Progenitor cell of endocrine pancreas (in vitro differentiated cells): ENCODE measurements at regions not wholly inside any gene's neighbourhood (a gene's known extent, or its start where the extent isn't known, plus 50 kb on each side); places are given as distances from the start of the nearest gene placed in this dataset.
"Not testable (repeated sequence)": the region's sequence is repeated elsewhere in the genome, so short reads cannot be mapped to it uniquely, and the experiment has no call there.

ENCODE experiments used
- DNase-seq: peaks from one replicate; pipeline ENCODE4 v3.0.0; 2021; ENCODE audit warnings: low spot score; ENCODE audit not compliant: unreplicated experiment
- H3K27ac Mint-ChIP-seq: 2 replicates; pipeline ENCODE4 v1.8.0; 2021; ENCODE audit warnings: mild to moderate bottlenecking, moderate library complexity, mixed read lengths
- H3K27me3 Mint-ChIP-seq: 2 replicates; pipeline ENCODE4 v1.8.0; 2021; ENCODE audit warnings: mixed read lengths
- H3K36me3 Mint-ChIP-seq: 2 replicates; pipeline ENCODE4 v1.8.0; 2022; ENCODE audit warnings: mixed read lengths; ENCODE audit not compliant: insufficient read depth
- H3K4me1 Mint-ChIP-seq: 2 replicates; pipeline ENCODE4 v1.8.0; 2021; ENCODE audit warnings: low read depth, mixed read lengths
- H3K4me3 Mint-ChIP-seq: 2 replicates; pipeline ENCODE4 v1.8.0; 2021; ENCODE audit warnings: low read depth, mild to moderate bottlenecking, moderate library complexity, mixed read lengths
- H3K9me3 Mint-ChIP-seq: 2 replicates; pipeline ENCODE4 v1.8.0; 2021; ENCODE audit warnings: low read depth, mixed read lengths
- CTCF ChIP-seq: fragments of 200-600 bp; sonication (generic); IDR thresholded peaks from one replicate; pipeline ENCODE4 v1.5.0; 2021; ENCODE audit warnings: antibody characterized with exemption, mild to moderate bottlenecking; ENCODE audit not compliant: unreplicated experiment

- Mint-ChIP-seq H3K4me3 (no peak overlapping the region), H3K9me3 (no peaks in the 10 kb centered on the region), H3K27me3 (peaks cover 74% of the 10 kb centered on the region), H3K27ac (peak overlapping the region; percentile 68), H3K36me3 (no peaks in the 10 kb centered on the region), H3K4me1 (peaks cover 4% of the 10 kb centered on the region)
- DNase-seq, result no peak
- TF ChIP-seq CTCF, result no peak
These were observed 80.3 kb downstream of the NENF start for GRCh38 chr1:212512816-212513559.

DNA sequence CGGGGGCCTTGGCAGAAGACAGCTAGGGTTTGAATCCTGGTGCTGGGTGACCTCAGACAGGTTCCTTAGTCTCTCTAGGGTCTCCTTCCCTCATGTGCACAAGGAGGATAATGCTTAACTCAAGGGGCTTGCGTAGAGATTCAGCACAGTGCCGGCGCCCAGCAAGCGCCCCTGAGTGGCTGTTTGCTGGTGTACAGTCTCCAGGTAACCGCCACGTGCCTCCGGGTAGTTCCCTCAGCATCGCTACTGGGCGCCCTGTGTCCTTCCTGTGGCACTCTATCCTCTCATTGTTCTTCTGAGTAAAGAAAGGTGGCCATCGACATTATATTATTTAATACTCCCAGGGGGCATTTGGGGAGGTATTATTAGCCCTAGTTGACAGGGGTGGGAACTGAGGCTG, 80.9 kb downstream of the NENF start:
- Mint-ChIP-seq H3K4me1 (peaks cover 4% of the 10 kb centered on the region), H3K27ac (no peak overlapping the region), H3K4me3 (no peak overlapping the region), H3K36me3 (no peaks in the 10 kb centered on the region), H3K27me3 (peaks cover 72% of the 10 kb centered on the region), H3K9me3 (no peaks in the 10 kb centered on the region)
- DNase-seq, result no peak
- no peak for TF ChIP-seq CTCF

DNA sequence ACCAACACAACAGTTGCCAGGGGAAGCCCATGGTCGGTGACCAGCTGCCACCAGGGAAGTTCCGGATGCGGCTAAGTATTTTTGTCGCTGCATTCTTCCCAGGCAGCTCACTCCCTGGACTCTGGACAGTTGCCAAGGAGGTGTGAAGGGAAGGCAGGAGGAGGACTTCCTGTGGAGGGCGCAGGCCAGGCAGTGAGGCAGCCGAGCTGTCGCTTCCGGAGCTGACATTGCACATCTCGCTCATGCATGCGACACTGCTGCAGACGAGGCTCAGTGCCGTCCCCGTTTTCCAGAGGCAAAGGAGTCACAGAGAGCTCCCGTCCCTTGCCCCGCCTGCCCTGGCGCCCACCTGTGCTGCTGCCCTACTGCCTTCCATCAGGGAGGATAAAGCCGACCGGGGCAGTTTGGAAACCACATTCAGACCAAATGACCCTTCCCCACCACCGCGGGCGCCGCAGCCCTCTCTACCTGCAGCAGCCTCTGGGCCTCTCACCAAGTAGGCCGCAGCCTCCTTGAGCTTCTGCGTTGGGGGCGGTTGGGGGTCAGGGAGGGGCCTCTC, 81.4 kb downstream of the NENF start:
- TF ChIP-seq CTCF, result no peak
- Mint-ChIP-seq H3K36me3 (no peaks in the 10 kb centered on the region), H3K27ac (no peak overlapping the region), H3K27me3 (peaks cover 67% of the 10 kb centered on the region), H3K4me1 (peaks cover 4% of the 10 kb centered on the region), H3K9me3 (no peaks in the 10 kb centered on the region), H3K4me3 (no peak overlapping the region)
- no peak for DNase-seq

GRCh38 chr1:212514782-212515181, 82.1 kb downstream of the NENF start:
- H3K27ac Mint-ChIP-seq, result no peak overlapping the region
- peaks cover 4% of the 10 kb centered on the region for H3K4me1 Mint-ChIP-seq
- H3K9me3 Mint-ChIP-seq, result no peaks in the 10 kb centered on the region
- H3K4me3 Mint-ChIP-seq, result no peak overlapping the region
- TF ChIP-seq CTCF, result no peak
- H3K27me3 Mint-ChIP-seq, result peaks cover 64% of the 10 kb centered on the region
- peak; percentile 18 for DNase-seq
- H3K36me3 Mint-ChIP-seq, result no peaks in the 10 kb centered on the region

GRCh38 chr1:212515329-212515760, 82.6 kb downstream of the NENF start:
- H3K27ac Mint-ChIP-seq, result no peak overlapping the region
- TF ChIP-seq CTCF, result no peak
- DNase-seq, result no peak
- no peaks in the 10 kb centered on the region for H3K36me3 Mint-ChIP-seq
- no peaks in the 10 kb centered on the region for H3K9me3 Mint-ChIP-seq
- peaks cover 4% of the 10 kb centered on the region for H3K4me1 Mint-ChIP-seq
- peak overlapping the region; percentile 35 for H3K4me3 Mint-ChIP-seq
- H3K27me3 Mint-ChIP-seq, result peaks cover 60% of the 10 kb centered on the region

- not testable (repeated sequence) for H3K9me3 Mint-ChIP-seq, DNase-seq, H3K27ac Mint-ChIP-seq, H3K36me3 Mint-ChIP-seq, H3K4me1 Mint-ChIP-seq, H3K4me3 Mint-ChIP-seq
- peaks cover 55% of the 10 kb centered on the region for H3K27me3 Mint-ChIP-seq
These were observed 83.3 kb downstream of the NENF start for GRCh38 chr1:212516012-212516411.
